NT2/D1 (cell line): ENCODE measurements at regions not wholly inside any gene's neighbourhood (a gene's known extent, or its start where the extent isn't known, plus 50 kb on each side); places are given as distances from the start of the nearest gene placed in this dataset.

Experiments used
- YY1 ChIP-seq: IDR thresholded peaks from 2 replicates; pipeline ENCODE4 v1.6.1; 2011; ENCODE audit not compliant: insufficient read length, insufficient read depth
- ZNF274 ChIP-seq: IDR thresholded peaks from 2 replicates; pipeline ENCODE4 v1.6.1; 2011; ENCODE audit warnings: mild to moderate bottlenecking, low read depth, low read length

- TF ChIP-seq YY1 (no peak), ZNF274 (no peak)
Observed at GRCh38 chr3:147654827-147655226, 245.7 kb downstream of the ZIC1 start.
